WTC11 (cell line): ENCODE measurements at regions not wholly inside any gene's neighbourhood (a gene's known extent, or its start where the extent isn't known, plus 50 kb on each side); places are given as distances from the start of the nearest gene placed in this dataset.

ENCODE experiments used
- ATF3 ChIP-seq: sonication (generic); formaldehyde crosslinking; conservative IDR thresholded peaks from 2 replicates; pipeline ENCODE4 v1.8.1; 2022; ENCODE audit warnings: mild to moderate bottlenecking, missing genetic modification reagents
- CREB1 ChIP-seq: sonication (generic); formaldehyde crosslinking; IDR thresholded peaks from 2 replicates; pipeline ENCODE4 v1.8.0; 2023; ENCODE audit warnings: mild to moderate bottlenecking, missing genetic modification reagents
- NR2C2 ChIP-seq: sonication (generic); formaldehyde crosslinking; IDR thresholded peaks from 2 replicates; pipeline ENCODE4 v1.8.0; 2022; ENCODE audit warnings: mild to moderate bottlenecking, missing genetic modification reagents
- PRDM15 ChIP-seq: sonication (generic); formaldehyde crosslinking; IDR thresholded peaks from 2 replicates; pipeline ENCODE4 v1.8.0; 2022; ENCODE audit warnings: missing genetic modification reagents
- USF2 ChIP-seq: sonication (generic); formaldehyde crosslinking; IDR thresholded peaks from 2 replicates; pipeline ENCODE4 v1.8.1; 2023; ENCODE audit warnings: mild to moderate bottlenecking, missing genetic modification reagents, moderate library complexity
- ZNF121 ChIP-seq: sonication (generic); formaldehyde crosslinking; IDR thresholded peaks from 2 replicates; pipeline ENCODE4 v1.8.0; 2023; ENCODE audit warnings: missing genetic modification reagents
- ZNF263 ChIP-seq: sonication (generic); formaldehyde crosslinking; IDR thresholded peaks from 2 replicates; pipeline ENCODE4 v1.8.1; 2022; ENCODE audit warnings: low read depth, mild to moderate bottlenecking, moderate library complexity, missing genetic modification reagents
- TF ChIP-seq, protein P1 (sequence below): sonication (generic); formaldehyde crosslinking; IDR thresholded peaks from 2 replicates; pipeline ENCODE4 v1.8.1; 2023; ENCODE audit warnings: mild to moderate bottlenecking, missing genetic modification reagents, moderate library complexity
- TF ChIP-seq, protein P2 (sequence below): fragments of 200-600 bp; IDR thresholded peaks from 2 replicates; pipeline ENCODE4 v1.8.0; 2022; ENCODE audit warnings: antibody characterized with exemption

- TF ChIP-seq ZNF263 (CRISPR knock-in tag) (no peak), CREB1 (no peak), ZNF121 (CRISPR knock-in tag) (no peak), USF2 (CRISPR knock-in tag) (no peak), NR2C2 (CRISPR knock-in tag) (no peak), ATF3 (CRISPR knock-in tag) (no peak), PRDM15 (no peak)
- TF ChIP-seq, protein P1, sequence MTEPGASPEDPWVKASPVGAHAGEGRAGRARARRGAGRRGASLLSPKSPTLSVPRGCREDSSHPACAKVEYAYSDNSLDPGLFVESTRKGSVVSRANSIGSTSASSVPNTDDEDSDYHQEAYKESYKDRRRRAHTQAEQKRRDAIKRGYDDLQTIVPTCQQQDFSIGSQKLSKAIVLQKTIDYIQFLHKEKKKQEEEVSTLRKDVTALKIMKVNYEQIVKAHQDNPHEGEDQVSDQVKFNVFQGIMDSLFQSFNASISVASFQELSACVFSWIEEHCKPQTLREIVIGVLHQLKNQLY = no peak
- TF ChIP-seq, protein P2, sequence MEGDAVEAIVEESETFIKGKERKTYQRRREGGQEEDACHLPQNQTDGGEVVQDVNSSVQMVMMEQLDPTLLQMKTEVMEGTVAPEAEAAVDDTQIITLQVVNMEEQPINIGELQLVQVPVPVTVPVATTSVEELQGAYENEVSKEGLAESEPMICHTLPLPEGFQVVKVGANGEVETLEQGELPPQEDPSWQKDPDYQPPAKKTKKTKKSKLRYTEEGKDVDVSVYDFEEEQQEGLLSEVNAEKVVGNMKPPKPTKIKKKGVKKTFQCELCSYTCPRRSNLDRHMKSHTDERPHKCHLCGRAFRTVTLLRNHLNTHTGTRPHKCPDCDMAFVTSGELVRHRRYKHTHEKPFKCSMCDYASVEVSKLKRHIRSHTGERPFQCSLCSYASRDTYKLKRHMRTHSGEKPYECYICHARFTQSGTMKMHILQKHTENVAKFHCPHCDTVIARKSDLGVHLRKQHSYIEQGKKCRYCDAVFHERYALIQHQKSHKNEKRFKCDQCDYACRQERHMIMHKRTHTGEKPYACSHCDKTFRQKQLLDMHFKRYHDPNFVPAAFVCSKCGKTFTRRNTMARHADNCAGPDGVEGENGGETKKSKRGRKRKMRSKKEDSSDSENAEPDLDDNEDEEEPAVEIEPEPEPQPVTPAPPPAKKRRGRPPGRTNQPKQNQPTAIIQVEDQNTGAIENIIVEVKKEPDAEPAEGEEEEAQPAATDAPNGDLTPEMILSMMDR = no peak
Observed at GRCh38 chr14:65228956-65229747, 126.8 kb upstream of the MAX start.
